Suppressor macrophage treated with lipopolysaccharide for 4 hours (primary cell): ENCODE measurements at regions not wholly inside any gene's neighbourhood (a gene's known extent, or its start where the extent isn't known, plus 50 kb on each side); places are given as distances from the start of the nearest gene placed in this dataset.

Source experiments
- DNase-seq: peaks from one replicate; pipeline ENCODE4 v3.0.0-alpha.2; 2020

- no peak for DNase-seq
Observed at GRCh38 chr6:149150301-149150700, 167.2 kb upstream of the TAB2 start.

- DNase-seq: peak; percentile 50
Observed at GRCh38 chr6:149150801-149151398, 166.6 kb upstream of the TAB2 start.

DNA sequence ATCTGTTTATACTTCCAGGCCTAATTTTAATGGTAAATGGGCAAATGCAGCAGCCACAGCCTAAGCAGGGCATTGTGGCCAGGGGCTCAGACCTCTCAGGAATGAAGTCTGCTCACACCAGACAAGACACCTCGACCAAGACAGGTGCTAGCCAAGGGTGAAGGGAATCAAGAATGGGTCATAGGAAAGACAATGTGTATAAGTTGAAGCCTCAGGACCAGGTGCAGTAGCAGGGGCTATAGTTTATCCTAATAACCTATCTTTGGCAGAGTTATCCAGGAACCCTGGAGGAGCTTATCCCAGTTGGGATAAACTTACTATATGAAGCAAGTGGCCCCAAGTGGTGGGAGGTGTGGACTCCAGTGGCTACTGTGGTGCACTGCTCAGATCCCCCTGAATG, 165.0 kb upstream of the TAB2 start:
- DNase-seq: no peak

DNA sequence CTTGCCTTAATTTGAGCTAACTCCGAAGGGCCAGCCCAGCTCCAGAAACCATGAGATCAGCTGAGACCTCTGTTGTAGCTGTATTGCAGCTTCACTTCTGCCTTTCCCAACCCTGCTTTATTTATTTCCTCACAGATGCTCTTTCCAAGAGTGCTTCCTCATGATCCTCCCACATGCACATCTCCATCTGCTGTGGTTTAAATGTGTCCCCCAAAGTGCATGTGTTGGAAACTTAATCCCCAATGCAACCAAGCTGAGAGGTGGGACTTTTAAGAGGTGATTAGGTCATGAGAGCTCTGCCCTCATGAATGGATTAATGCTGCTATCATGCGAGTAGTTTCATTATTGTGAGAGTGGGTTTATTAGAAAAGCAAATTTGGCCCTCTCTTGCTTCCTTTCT, 164.4 kb upstream of the TAB2 start:
- peak; percentile 77 for DNase-seq

GRCh38 chr6:149153693-149154092, 163.8 kb upstream of the TAB2 start:
- peak; percentile 72 for DNase-seq

GRCh38 chr6:149154261-149154821, 163.2 kb upstream of the TAB2 start:
- DNase-seq: peak; percentile 61

DNA sequence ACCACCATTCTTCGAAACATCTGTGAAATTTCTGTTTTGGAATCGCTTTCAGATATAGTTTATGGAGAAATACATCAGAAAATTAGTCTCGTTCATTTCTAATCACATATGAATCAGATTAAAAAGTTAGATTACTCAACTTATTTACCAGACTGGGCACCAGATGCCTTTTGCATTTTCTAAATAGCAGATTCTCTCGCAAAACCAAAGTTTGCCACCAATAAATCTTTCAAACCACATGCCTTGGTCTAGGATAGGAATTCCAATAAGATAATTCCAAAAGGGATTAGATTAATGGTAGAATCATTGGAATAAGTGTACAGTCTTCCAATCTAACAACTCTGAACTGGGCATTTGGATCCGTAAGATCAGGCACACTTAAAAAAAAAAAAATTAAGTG, 160.4 kb upstream of the TAB2 start:
- no peak for DNase-seq

DNA sequence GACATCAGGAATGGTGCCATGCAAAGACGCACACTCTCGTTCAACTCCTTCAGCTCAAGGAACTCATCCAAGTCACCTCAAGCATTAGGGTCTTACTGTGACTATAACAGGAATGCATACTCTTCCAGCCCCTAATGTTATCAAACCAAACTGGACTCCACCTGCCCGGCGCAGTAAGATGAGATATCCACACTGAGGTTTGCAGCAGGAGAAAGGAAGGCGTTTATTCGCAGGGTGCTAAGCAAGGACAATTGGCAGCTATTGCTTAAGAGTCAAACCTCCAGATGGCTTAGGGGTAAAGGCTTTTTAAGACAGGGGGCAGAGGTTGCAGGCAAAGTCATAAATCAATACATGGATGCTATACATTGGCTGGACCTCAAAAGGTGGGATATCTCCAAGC, 159.4 kb upstream of the TAB2 start:
- no peak for DNase-seq

- no peak for DNase-seq
Observed at GRCh38 chr6:149160943-149161342, 156.6 kb upstream of the TAB2 start.

- DNase-seq: no peak
Observed at GRCh38 chr6:149162924-149163323, 154.6 kb upstream of the TAB2 start.

GRCh38 chr6:149164199-149164750, 153.2 kb upstream of the TAB2 start:
- DNase-seq: no peak

DNA sequence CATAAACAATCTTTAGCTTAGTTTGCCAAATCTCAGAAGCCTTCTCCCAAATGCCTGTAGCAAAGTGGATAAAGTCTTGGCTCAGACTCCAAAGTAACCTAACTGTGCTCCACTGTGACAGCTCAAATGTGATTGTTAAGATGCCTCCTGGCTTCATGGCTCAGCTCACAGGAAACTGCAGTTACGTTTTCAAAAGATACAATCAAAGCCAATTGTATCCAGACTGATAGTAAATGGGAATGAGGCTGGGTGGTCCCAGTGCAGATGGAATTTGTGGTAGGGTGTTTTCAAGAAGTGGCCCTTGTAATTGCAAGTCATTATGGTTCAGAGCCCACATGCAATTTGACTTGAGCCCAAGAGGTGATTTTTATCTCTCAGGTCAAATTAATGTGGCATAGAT, 151.2 kb upstream of the TAB2 start:
- DNase-seq: no peak

DNA sequence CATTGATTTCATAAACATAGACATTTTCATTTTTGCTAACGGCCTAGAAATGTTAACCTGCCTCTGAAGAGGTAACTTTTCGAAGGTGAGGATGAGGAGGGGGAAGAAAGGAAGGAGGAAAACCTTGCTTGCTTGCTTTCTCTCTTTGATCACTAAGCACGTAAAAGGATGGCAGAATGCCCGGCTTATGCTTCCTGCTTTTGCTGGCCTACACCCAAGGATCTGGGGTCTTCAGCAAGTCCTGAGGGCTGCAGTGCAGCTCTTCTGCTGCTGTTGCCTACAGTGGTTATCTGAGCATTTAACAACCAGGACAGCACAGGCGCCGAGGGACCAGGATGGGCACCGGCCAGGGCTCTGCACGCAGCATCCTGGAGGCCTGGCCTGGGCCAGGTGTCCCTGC, 150.8 kb upstream of the TAB2 start:
- DNase-seq: no peak

DNA sequence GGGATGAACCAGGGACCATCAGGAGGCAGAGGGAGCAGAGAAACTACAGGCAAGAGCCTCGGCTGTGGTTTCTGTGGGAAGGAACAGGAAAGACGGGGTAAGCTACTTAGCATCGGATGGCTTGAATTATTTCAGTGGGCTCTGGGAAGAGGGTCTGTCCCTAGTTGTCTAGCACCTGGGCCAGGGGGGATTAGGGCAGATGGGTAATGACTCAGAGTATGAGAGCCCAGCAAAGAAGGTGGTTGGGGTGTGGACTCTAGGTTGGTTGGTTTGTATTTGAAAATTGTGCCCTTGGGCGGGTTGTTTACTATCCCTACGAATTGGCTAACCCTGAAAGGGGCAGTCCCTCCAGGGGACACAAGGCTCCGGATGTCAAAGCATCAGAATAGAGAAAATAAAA, 148.5 kb upstream of the TAB2 start:
- DNase-seq: no peak

DNA sequence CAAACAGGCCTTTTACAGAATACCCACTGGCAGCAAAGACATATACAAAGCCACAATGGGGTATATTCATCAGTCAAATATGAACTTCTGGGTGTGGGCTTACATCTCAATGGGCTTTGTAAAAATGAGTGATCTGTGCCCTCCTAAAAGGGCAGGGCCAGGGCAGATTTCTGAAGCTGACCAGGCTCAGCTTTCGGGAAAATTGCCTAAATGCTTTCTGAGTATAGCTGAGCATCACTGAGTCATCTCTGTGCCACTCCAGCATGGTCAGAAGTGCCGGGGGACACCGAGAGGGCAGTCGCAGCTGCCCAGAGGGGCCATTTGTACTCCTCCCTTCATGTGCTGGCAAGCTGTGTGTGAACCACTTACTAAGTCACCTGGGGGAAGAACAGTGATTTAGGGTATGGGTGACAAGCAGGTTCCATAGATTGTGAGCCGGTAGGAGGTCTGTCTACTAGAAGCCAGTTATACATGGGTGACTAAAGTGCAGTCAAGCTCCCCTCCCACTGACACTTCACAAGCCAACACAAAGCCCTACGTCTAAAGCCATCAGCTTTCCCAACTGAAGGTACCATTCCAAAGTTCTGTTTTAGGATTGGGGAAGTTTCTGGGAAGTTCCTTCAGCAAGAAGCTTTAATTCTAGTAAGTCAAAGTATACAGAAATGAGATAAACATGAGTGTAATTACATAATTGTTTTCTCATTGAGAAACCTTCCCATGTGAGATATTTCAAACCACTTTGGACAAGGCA, 147.6 kb upstream of the TAB2 start:
- peak; percentile 43 for DNase-seq

GRCh38 chr6:149170564-149171452, 146.7 kb upstream of the TAB2 start:
- peak; percentile 44 for DNase-seq

DNA sequence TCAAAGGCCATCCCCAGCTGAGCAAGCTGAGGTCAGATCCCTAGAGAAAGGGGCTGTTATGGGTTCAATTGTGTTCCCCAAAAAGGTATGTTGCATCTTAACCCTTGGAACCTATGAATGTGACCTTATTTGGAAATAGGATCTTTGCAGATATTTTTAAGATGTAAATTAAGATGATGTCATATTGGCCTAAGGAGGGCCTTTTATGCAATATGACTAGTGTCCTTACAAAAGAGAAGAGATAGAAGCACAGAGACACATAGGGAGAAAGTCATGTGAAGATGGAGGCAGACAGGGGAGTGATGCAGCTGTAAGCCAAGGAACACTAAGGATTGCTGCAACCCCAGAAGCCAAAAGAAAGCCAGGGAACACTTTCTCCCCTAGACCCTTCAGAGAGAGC, 144.3 kb upstream of the TAB2 start:
- DNase-seq: peak; percentile 14

GRCh38 chr6:149174962-149175361, 142.6 kb upstream of the TAB2 start:
- no peak for DNase-seq

GRCh38 chr6:149176971-149177667, 140.4 kb upstream of the TAB2 start:
- no peak for DNase-seq

- DNase-seq: no peak
Observed at GRCh38 chr6:149179431-149179830, 138.1 kb upstream of the TAB2 start.

DNA sequence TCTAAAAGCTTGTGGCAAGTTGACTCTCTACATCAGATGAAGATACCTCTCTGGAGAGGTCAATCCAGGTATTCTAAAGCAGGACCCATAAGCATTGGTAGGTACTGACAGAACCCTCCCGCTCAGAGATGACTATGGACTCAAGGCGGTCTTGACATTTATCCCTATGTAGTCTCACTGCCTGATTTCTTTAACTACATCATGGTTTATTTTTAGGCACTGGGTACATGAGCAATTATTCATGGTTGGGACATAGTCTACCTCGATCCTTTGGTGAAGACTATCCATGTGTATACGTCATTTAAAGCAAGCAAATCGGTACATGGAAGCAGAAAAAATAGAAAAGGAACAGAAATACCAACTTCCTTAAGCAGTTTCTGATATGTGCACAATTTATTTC, 136.2 kb upstream of the TAB2 start:
- peak; percentile 18 for DNase-seq

DNA sequence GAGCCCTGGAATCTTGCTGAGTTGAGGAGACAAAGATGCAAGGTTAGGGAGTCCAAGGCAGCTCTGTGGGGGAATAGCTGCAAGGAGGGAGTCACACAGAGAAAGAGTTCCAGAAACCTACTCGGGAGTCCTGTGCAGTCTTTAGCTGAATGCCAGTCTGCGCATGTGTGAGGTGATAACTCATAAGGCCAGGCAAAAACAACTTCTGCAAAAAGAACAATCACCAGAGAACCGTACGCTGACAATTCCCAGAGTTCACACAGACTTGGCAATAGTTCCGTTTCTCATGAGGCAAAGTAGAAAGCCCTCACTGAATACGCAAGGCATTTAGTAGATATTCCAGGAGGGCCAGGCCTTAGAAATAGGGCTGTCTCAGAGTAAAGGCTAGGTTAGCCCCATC, 135.2 kb upstream of the TAB2 start:
- DNase-seq: peak; percentile 77

DNA sequence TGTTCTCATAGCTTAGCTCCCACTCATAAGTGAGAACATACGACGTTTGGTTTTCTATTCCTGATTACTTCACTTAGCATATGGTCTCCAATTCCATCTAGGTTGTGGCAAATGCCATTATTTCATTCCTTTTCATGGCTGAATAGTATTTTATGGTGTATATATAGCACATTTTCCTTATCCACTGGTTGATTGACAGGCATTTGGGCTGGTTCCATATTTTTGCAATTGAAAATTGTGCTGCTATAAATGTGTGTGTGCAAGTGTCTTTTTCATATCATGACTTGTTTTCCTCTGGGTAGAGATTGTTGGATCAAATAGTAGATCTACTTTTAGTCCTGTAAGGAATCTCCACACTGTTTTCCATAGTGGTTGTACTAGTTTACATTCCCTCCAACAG, 133.0 kb upstream of the TAB2 start:
- no peak for DNase-seq
